Mucosa of descending colon (tissue), 3 donors: ENCODE measurements at regions not wholly inside any gene's neighbourhood (a gene's known extent, or its start where the extent isn't known, plus 50 kb on each side); places are given as distances from the start of the nearest gene placed in this dataset.
A peak's percentile ranks its signal among the peaks of the same experiment; 100 is the strongest.
"Not testable (repeated sequence)": the region's sequence is repeated elsewhere in the genome, so short reads cannot be mapped to it uniquely, and the experiment has no call there.

Experiments
- ATAC-seq: fragments of 200-7000 bp; cut with Tn5 transposase; one replicate; pipeline ENCODE4 v1.9.1; 2020; ENCODE audit warnings: mild to moderate bottlenecking, moderate library complexity
- DNase-seq, 3 donors: peaks; one replicate each; pipeline ENCODE4 v3.0.0-alpha.2; 2020
- H3K36me3 ChIP-seq: fragments of 200-600 bp; one replicate; pipeline ENCODE4 v1.8.0; 2021; ENCODE audit warnings: low read depth, mild to moderate bottlenecking
- H3K4me1 ChIP-seq: fragments of 200-600 bp; one replicate; pipeline ENCODE4 v1.8.0; 2021; ENCODE audit warnings: low read depth, mild to moderate bottlenecking
- H3K4me3 ChIP-seq: fragments of 200-600 bp; one replicate; pipeline ENCODE4 v1.8.0; 2021; ENCODE audit warnings: mild to moderate bottlenecking
- H3K9me3 ChIP-seq: fragments of 200-600 bp; one replicate; pipeline ENCODE4 v1.8.0; 2021; ENCODE audit warnings: mild to moderate bottlenecking
- intact Hi-C, 2 donors: fragments of 100-400 bp; cut with DNase I in 1 of 2; cut with micrococcal nuclease in 1 of 2; formaldehyde crosslinking; loops; one replicate each; pipeline versions ENCODE4 v1.11.0 to v1.11.1; 2022; cut with DNase I, micrococcal nuclease
- donor health status: DM: no; HTN: no; CAD: no; lungs with moderate emphysema.
- donor health status: DM: no; HTN: no; CAD: no.
- donor health status: DM: no; HTN: yes; CAD: no.

- intact Hi-C loops, H3K36me3 ChIP-seq, H3K4me3 ChIP-seq, H3K4me1 ChIP-seq, ATAC-seq, DNase-seq, H3K9me3 ChIP-seq: not testable (repeated sequence)
Observed at GRCh38 chr21:6040095-6040494, 4481.3 kb upstream of the TPTE start.

GRCh38 chr21:6043430-6044275, 4477.7 kb upstream of the TPTE start:
- DNase-seq, intact Hi-C loops: not testable (repeated sequence)
- ATAC-seq: peak; percentile 90

GRCh38 chr21:6044695-6045094, 4476.7 kb upstream of the TPTE start:
- peak; percentile 23 for ATAC-seq
- intact Hi-C loops, H3K4me1 ChIP-seq, H3K4me3 ChIP-seq, H3K36me3 ChIP-seq, DNase-seq, H3K9me3 ChIP-seq: not testable (repeated sequence)

More at GRCh38 chr21:6043430-6044275, 4477.7 kb upstream of the TPTE start:
- H3K4me1 ChIP-seq, H3K36me3 ChIP-seq, H3K9me3 ChIP-seq, H3K4me3 ChIP-seq: not testable (repeated sequence)

- ATAC-seq, H3K9me3 ChIP-seq, intact Hi-C loops, H3K36me3 ChIP-seq, H3K4me3 ChIP-seq, DNase-seq, H3K4me1 ChIP-seq: not testable (repeated sequence)
Observed at GRCh38 chr21:6049930-6050329, 4471.5 kb upstream of the TPTE start.

GRCh38 chr21:6052109-6052508, 4469.3 kb upstream of the TPTE start:
- H3K4me1 ChIP-seq, H3K9me3 ChIP-seq, H3K36me3 ChIP-seq, DNase-seq, H3K4me3 ChIP-seq, intact Hi-C loops: not testable (repeated sequence)
- ATAC-seq: peak; percentile 94

- H3K4me3 ChIP-seq, DNase-seq, H3K36me3 ChIP-seq, H3K9me3 ChIP-seq, ATAC-seq, H3K4me1 ChIP-seq, intact Hi-C loops: not testable (repeated sequence)
Observed at GRCh38 chr21:6053145-6053544, 4468.2 kb upstream of the TPTE start.

GRCh38 chr21:6058997-6059396, 4462.4 kb upstream of the TPTE start:
- intact Hi-C loops, DNase-seq, H3K9me3 ChIP-seq, ATAC-seq, H3K36me3 ChIP-seq, H3K4me1 ChIP-seq, H3K4me3 ChIP-seq: not testable (repeated sequence)

- DNase-seq, intact Hi-C loops, H3K9me3 ChIP-seq, H3K4me3 ChIP-seq, H3K4me1 ChIP-seq, H3K36me3 ChIP-seq: not testable (repeated sequence)
- ATAC-seq: peak; percentile 94
Observed at GRCh38 chr21:6060054-6060681, 4461.2 kb upstream of the TPTE start.

- H3K4me1 ChIP-seq, H3K9me3 ChIP-seq, intact Hi-C loops, ATAC-seq, DNase-seq, H3K4me3 ChIP-seq, H3K36me3 ChIP-seq: not testable (repeated sequence)
Observed at GRCh38 chr21:6066320-6066985, 4454.9 kb upstream of the TPTE start.

- H3K36me3 ChIP-seq, DNase-seq, H3K4me1 ChIP-seq, H3K9me3 ChIP-seq, H3K4me3 ChIP-seq, intact Hi-C loops: not testable (repeated sequence)
- peak; percentile 72 for ATAC-seq
Observed at GRCh38 chr21:6068098-6068831, 4453.1 kb upstream of the TPTE start.

GRCh38 chr21:6070213-6070612, 4451.2 kb upstream of the TPTE start:
- ATAC-seq, H3K4me3 ChIP-seq, intact Hi-C loops, H3K36me3 ChIP-seq, H3K9me3 ChIP-seq, H3K4me1 ChIP-seq: not testable (repeated sequence)
- DNase-seq: peak in 1 of 3 donors; percentile 1

GRCh38 chr21:6072691-6073090, 4448.7 kb upstream of the TPTE start:
- H3K9me3 ChIP-seq, DNase-seq, H3K4me1 ChIP-seq, H3K36me3 ChIP-seq, intact Hi-C loops, H3K4me3 ChIP-seq, ATAC-seq: not testable (repeated sequence)

GRCh38 chr21:6073993-6074705, 4447.2 kb upstream of the TPTE start:
- H3K9me3 ChIP-seq, DNase-seq, H3K4me3 ChIP-seq, intact Hi-C loops, H3K4me1 ChIP-seq, H3K36me3 ChIP-seq: not testable (repeated sequence)
- peak; percentile 28 for ATAC-seq
